ENCODE measurements at regions not wholly inside any gene's neighbourhood (a gene's known extent, or its start where the extent isn't known, plus 50 kb on each side); places are given as distances from the start of the nearest gene placed in this dataset.

DNA sequence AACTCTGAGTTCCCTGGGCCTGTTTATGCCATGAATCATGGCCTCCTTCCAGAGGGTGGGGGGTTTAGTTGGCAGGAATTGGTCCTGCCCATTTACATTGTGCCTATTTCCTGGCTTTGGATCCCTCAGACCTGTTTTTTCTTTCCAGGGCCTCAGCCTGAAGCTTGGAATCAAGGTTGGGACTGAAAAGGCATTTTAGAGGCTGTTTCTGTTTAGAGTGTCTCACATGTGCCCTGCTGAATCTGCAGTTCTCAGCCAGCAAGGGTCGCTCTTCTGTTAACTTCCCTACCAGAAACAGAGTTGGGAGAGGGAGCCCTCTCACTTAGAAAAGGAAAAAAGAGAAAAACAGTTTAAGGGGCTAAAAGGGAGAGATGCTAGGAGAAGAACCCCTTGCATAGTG, 191.1 kb downstream of the PTPRC start:
- Histone ChIP-seq H3K36me3 (no peaks in the 10 kb centered on the region), H3K4me3 (no peak overlapping the region), H3K4me1 (ENCODE audit: control insufficient read depth in 1 of 2, low read depth in 2 of 2) (no peaks in the 10 kb centered on the region), H3K27ac (no peak overlapping the region), H3K27me3 (replicated peaks; ENCODE audit: insufficient read depth) (no peaks in the 10 kb centered on the region), H3K9me3 (no peaks in the 10 kb centered on the region)
- no peak for DNase-seq (ENCODE audit: low spot score)
- ATAC-seq (ENCODE audit: insufficient number of reproducible peaks, low FRiP score, low read depth): no peak
- TF ChIP-seq, protein P1, sequence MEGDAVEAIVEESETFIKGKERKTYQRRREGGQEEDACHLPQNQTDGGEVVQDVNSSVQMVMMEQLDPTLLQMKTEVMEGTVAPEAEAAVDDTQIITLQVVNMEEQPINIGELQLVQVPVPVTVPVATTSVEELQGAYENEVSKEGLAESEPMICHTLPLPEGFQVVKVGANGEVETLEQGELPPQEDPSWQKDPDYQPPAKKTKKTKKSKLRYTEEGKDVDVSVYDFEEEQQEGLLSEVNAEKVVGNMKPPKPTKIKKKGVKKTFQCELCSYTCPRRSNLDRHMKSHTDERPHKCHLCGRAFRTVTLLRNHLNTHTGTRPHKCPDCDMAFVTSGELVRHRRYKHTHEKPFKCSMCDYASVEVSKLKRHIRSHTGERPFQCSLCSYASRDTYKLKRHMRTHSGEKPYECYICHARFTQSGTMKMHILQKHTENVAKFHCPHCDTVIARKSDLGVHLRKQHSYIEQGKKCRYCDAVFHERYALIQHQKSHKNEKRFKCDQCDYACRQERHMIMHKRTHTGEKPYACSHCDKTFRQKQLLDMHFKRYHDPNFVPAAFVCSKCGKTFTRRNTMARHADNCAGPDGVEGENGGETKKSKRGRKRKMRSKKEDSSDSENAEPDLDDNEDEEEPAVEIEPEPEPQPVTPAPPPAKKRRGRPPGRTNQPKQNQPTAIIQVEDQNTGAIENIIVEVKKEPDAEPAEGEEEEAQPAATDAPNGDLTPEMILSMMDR (IDR thresholded peaks at IDR 0.05): no peak

DNA sequence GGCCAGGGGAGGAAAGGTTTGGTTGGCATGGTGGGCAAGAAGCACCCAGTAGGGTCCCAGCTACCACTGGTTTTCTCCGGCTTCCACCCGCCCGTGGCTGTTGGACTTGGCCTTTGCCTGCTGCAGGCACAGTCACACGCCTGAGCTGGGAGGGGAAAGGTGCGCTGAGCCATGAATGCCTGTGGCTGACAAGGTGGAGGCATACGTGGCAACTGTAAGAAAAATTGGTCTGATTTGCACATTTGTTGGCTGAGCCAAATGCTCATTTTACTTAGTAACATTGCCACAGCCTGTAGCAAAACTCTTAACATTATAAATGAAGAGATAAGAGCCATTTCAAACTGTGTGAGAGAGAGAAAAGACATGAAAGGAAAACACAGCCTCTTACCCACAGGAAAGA, 191.6 kb downstream of the PTPRC start:
- no peaks in the 10 kb centered on the region for H3K27me3 ChIP-seq (replicated peaks; ENCODE audit: insufficient read depth)
- TF ChIP-seq, protein P1 (IDR thresholded peaks at IDR 0.05): no peak
- H3K4me1 ChIP-seq (ENCODE audit: control insufficient read depth in 1 of 2, low read depth in 2 of 2): no peaks in the 10 kb centered on the region
- H3K9me3 ChIP-seq: no peaks in the 10 kb centered on the region
- ATAC-seq (ENCODE audit: insufficient number of reproducible peaks, low FRiP score, low read depth) (no peak), DNase-seq (ENCODE audit: low spot score) (no peak)
- H3K27ac ChIP-seq: no peak overlapping the region
- H3K36me3 ChIP-seq: no peaks in the 10 kb centered on the region
- H3K4me3 ChIP-seq: no peak overlapping the region

DNA sequence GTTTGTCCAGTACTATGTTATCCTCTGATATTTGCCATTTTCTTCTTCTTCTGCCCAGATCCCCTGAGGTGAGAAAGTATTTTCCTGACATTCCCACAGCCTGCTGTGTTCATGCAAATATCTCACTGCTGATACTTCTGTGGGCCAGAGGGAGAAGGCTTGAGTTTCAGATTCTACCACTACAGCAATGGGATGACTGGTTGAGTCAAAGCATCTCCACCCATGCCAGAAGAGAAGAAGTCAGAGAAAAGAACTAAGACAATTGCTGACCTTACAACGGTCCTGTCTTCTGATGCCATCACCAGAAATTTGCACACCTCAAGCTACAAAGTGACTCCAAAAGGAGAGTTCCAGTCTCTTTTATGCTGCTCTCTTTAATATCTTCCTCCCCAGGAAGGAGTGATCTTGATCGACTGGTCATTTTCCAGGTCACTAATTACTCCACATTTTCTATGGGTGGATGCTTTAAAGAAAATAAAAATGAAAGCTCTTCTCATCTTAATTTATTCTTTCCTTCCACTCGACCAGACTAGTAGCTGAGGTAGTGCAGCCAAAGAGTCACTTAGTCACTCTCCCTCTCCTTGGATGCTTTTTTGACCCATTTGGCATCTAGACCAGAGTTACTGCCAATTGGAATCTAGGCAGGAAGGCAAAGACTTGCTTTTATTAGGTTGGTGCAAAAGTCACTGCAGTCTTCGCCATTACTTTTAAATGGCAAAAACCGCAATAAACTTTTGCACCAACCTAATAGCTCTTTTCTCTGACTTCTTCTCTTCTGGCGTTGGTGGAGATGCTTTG, 195.1 kb downstream of the PTPRC start:
- Histone ChIP-seq H3K9me3 (no peaks in the 10 kb centered on the region), H3K27ac (no peak overlapping the region), H3K27me3 (replicated peaks; ENCODE audit: insufficient read depth) (no peaks in the 10 kb centered on the region), H3K4me3 (no peak overlapping the region), H3K36me3 (no peaks in the 10 kb centered on the region), H3K4me1 (ENCODE audit: control insufficient read depth in 1 of 2, low read depth in 2 of 2) (no peaks in the 10 kb centered on the region)
- TF ChIP-seq, protein P1 (IDR thresholded peaks at IDR 0.05): no peak
- ATAC-seq (ENCODE audit: insufficient number of reproducible peaks, low FRiP score, low read depth): no peak
- no peak for DNase-seq (ENCODE audit: low spot score)

DNA sequence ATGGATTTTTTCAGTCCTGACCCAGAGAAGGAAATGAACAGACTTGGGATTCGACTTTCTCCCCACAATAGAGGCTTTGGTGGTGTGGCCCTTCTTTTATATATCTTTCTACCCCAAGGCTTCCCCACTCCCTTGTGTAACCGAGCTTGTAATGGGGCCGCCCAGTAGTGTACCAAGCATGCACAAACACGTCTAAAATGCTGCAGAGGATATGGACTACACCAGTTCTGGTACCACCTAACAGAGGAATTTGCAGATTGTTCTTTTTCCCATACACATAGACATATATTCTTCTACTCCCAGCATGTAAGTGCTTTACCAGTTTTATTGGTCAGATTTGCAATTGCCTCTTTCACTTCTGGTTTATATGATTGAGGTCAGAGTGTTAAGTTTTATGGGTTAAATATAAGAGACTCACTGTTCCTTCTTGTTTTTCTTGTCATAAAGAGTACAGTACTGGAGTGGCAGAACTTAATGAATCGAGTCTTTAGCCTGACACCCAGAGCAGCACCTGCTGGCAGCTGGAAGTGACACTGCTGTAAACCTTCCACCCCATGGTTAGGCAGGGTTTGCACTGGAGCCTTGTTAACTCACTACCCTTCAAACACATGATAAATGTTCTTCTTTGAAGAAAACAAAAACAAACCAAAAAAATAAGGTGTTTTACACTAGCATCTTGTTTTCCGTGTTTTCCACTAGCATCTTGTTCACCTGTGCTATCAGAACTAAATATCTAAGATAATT, 198.6 kb downstream of the PTPRC start:
- TF ChIP-seq, protein P1 (IDR thresholded peaks at IDR 0.05): no peak
- Histone ChIP-seq H3K27ac (no peak overlapping the region), H3K36me3 (no peaks in the 10 kb centered on the region), H3K4me3 (no peak overlapping the region), H3K27me3 (replicated peaks; ENCODE audit: insufficient read depth) (no peaks in the 10 kb centered on the region), H3K4me1 (ENCODE audit: control insufficient read depth in 1 of 2, low read depth in 2 of 2) (no peaks in the 10 kb centered on the region), H3K9me3 (no peaks in the 10 kb centered on the region)
- ATAC-seq (ENCODE audit: insufficient number of reproducible peaks, low FRiP score, low read depth) (no peak), DNase-seq (ENCODE audit: low spot score) (no peak)

DNA sequence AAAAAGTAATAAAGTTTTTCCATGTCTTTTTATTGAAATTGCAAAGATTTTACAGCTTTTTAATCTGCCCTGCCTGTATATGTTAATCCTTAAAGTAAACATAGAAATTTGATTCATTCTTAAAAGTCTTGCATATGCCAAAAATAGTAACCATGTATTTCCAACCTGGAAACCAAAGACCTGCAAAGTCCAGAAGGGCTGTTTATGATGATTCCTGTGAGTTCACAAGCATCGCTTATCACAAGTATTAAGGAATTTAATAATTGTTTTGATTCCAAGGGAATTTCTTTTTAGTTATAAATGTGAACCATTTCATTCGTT, 199.1 kb downstream of the PTPRC start:
- no peaks in the 10 kb centered on the region for H3K27me3 ChIP-seq (replicated peaks; ENCODE audit: insufficient read depth)
- TF ChIP-seq, protein P1 (IDR thresholded peaks at IDR 0.05): no peak
- ATAC-seq (ENCODE audit: insufficient number of reproducible peaks, low FRiP score, low read depth): no peak
- H3K4me3 ChIP-seq: no peak overlapping the region
- H3K9me3 ChIP-seq: no peaks in the 10 kb centered on the region
- no peak for DNase-seq (ENCODE audit: low spot score)
- H3K27ac ChIP-seq: no peak overlapping the region
- no peaks in the 10 kb centered on the region for H3K36me3 ChIP-seq
- H3K4me1 ChIP-seq (ENCODE audit: control insufficient read depth in 1 of 2, low read depth in 2 of 2): no peaks in the 10 kb centered on the region

All from thoracic aorta (tissue), 2 donors.